ENCODE measurements at regions not wholly inside any gene's neighbourhood (a gene's known extent, or its start where the extent isn't known, plus 50 kb on each side); places are given as distances from the start of the nearest gene placed in this dataset.

DNA sequence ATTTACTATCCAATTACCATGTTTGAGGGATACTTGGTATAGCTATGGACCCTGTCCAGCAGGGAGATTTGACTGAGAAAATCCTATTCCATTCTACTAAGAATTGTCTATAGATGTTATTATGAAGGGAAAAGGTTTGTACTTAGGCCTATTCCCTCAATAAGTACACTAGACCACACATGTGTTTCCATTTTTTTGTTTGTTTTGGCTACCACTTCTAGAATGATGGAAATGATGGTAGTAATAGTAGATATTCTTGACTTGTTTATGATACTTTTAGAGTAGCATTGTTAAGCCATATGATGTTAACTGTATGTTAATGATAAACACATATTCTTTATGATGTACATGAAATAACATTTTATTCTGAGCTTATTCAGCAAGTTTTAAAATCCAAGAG is 144.8 kb downstream of the OGFRL1 start:
- H3K27me3 ChIP-seq, result no peaks in the 10 kb centered on the region
- Mint-ChIP-seq H3K9me3 (no peaks in the 10 kb centered on the region), H3K27me3 (ENCODE audit: insufficient read depth, low read depth) (no peaks in the 10 kb centered on the region), H3K36me3 (no peaks in the 10 kb centered on the region), H3K4me3 (no peak overlapping the region), H3K27ac (no peak overlapping the region), H3K4me1 (no peaks in the 10 kb centered on the region)
- no peaks in the 10 kb centered on the region for H4K20me1 ChIP-seq (ENCODE audit: low read depth)
- H3K79me2 ChIP-seq (ENCODE audit: low read depth), result no peaks in the 10 kb centered on the region
- H3F3A ChIP-seq (ENCODE audit: low read depth), result no peaks in the 10 kb centered on the region
- no peak overlapping the region for H3K9ac ChIP-seq
- H3K4me2 ChIP-seq, result no peak overlapping the region
- TF ChIP-seq, protein P1, sequence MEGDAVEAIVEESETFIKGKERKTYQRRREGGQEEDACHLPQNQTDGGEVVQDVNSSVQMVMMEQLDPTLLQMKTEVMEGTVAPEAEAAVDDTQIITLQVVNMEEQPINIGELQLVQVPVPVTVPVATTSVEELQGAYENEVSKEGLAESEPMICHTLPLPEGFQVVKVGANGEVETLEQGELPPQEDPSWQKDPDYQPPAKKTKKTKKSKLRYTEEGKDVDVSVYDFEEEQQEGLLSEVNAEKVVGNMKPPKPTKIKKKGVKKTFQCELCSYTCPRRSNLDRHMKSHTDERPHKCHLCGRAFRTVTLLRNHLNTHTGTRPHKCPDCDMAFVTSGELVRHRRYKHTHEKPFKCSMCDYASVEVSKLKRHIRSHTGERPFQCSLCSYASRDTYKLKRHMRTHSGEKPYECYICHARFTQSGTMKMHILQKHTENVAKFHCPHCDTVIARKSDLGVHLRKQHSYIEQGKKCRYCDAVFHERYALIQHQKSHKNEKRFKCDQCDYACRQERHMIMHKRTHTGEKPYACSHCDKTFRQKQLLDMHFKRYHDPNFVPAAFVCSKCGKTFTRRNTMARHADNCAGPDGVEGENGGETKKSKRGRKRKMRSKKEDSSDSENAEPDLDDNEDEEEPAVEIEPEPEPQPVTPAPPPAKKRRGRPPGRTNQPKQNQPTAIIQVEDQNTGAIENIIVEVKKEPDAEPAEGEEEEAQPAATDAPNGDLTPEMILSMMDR (IDR thresholded peaks at IDR 0.05), result no peak
- TF ChIP-seq EZH2phosphoT487 (IDR thresholded peaks at IDR 0.05) (no peak), EZH2 (IDR thresholded peaks at IDR 0.05) (no peak)
- no peak overlapping the region for H3K27ac ChIP-seq
- H3K4me3 ChIP-seq, result no peak overlapping the region
- H3K4me1 ChIP-seq, result no peaks in the 10 kb centered on the region
- DNase-seq (ENCODE audit: low spot score), result no peak
- H3K9me3 ChIP-seq (ENCODE audit: low read depth), result no peaks in the 10 kb centered on the region
- H2AFZ ChIP-seq (replicated peaks), result no peak overlapping the region
- H3K36me3 ChIP-seq, result no peaks in the 10 kb centered on the region

- H3K4me1 ChIP-seq, result no peaks in the 10 kb centered on the region
Measured at GRCh38 chr6:71444222-71444621, 155.6 kb downstream of the OGFRL1 start.

GRCh38 chr6:71446057-71446456 is 157.4 kb downstream of the OGFRL1 start:
- no peak overlapping the region for H3K4me2 ChIP-seq
- no peak overlapping the region for H3K4me3 ChIP-seq
- Mint-ChIP-seq H3K4me1 (peaks cover 14% of the 10 kb centered on the region), H3K27ac (peak overlapping the region; percentile 27), H3K9me3 (peaks cover 4% of the 10 kb centered on the region), H3K36me3 (no peaks in the 10 kb centered on the region), H3K4me3 (no peak overlapping the region), H3K27me3 (ENCODE audit: insufficient read depth, low read depth) (no peaks in the 10 kb centered on the region)
- no peak overlapping the region for H3K9ac ChIP-seq
- no peaks in the 10 kb centered on the region for H4K20me1 ChIP-seq (ENCODE audit: low read depth)
- no peak for DNase-seq (ENCODE audit: low spot score)
- H3K27ac ChIP-seq, result no peak overlapping the region
- no peaks in the 10 kb centered on the region for H3K27me3 ChIP-seq
- H2AFZ ChIP-seq (replicated peaks), result peak overlapping the region; percentile 33
- H3K36me3 ChIP-seq, result no peaks in the 10 kb centered on the region
- H3K9me3 ChIP-seq (ENCODE audit: low read depth), result no peaks in the 10 kb centered on the region
- no peaks in the 10 kb centered on the region for H3K4me1 ChIP-seq
- no peaks in the 10 kb centered on the region for H3K79me2 ChIP-seq (ENCODE audit: low read depth)
- H3F3A ChIP-seq (ENCODE audit: low read depth), result no peaks in the 10 kb centered on the region
- TF ChIP-seq, protein P1 (IDR thresholded peaks at IDR 0.05), result no peak
- TF ChIP-seq EZH2phosphoT487 (IDR thresholded peaks at IDR 0.05) (no peak), EZH2 (IDR thresholded peaks at IDR 0.05) (no peak)

More at GRCh38 chr6:71444222-71444621, 155.6 kb downstream of the OGFRL1 start:
- H3K4me2 ChIP-seq, result no peak overlapping the region
- no peak overlapping the region for H3K4me3 Mint-ChIP-seq
- DNase-seq (ENCODE audit: low spot score), result no peak
- H3K27ac ChIP-seq, result no peak overlapping the region
- no peaks in the 10 kb centered on the region for H3K27me3 Mint-ChIP-seq (ENCODE audit: insufficient read depth, low read depth)
- H3K27me3 ChIP-seq, result no peaks in the 10 kb centered on the region
- H3K9me3 ChIP-seq (ENCODE audit: low read depth), result no peaks in the 10 kb centered on the region
- H3K4me3 ChIP-seq, result no peak overlapping the region
- no peaks in the 10 kb centered on the region for H4K20me1 ChIP-seq (ENCODE audit: low read depth)
- H3K9ac ChIP-seq, result no peak overlapping the region
- no peaks in the 10 kb centered on the region for H3K36me3 Mint-ChIP-seq
- H2AFZ ChIP-seq (replicated peaks), result no peak overlapping the region
- peaks cover 14% of the 10 kb centered on the region for H3K4me1 Mint-ChIP-seq
- H3K27ac Mint-ChIP-seq, result no peak overlapping the region
- TF ChIP-seq EZH2phosphoT487 (IDR thresholded peaks at IDR 0.05) (no peak), EZH2 (IDR thresholded peaks at IDR 0.05) (no peak)
- TF ChIP-seq, protein P1 (IDR thresholded peaks at IDR 0.05), result no peak
- H3K9me3 Mint-ChIP-seq, result peaks cover 17% of the 10 kb centered on the region
- no peaks in the 10 kb centered on the region for H3K79me2 ChIP-seq (ENCODE audit: low read depth)
- H3K36me3 ChIP-seq, result no peaks in the 10 kb centered on the region
- H3F3A ChIP-seq (ENCODE audit: low read depth), result no peaks in the 10 kb centered on the region

Measured in neural progenitor cell (in vitro differentiated cells).